ENCODE measurements at regions not wholly inside any gene's neighbourhood (a gene's known extent, or its start where the extent isn't known, plus 50 kb on each side); places are given as distances from the start of the nearest gene placed in this dataset.

- TF ChIP-seq CTCF (IDR thresholded peaks at IDR 0.05) (no peak), POLR2A (IDR thresholded peaks at IDR 0.05) (no peak)
These were observed 780.5 kb downstream of the TYW1 start for GRCh38 chr7:67777119-67777518.
